GM13977 (cell line): ENCODE measurements at regions not wholly inside any gene's neighbourhood (a gene's known extent, or its start where the extent isn't known, plus 50 kb on each side); places are given as distances from the start of the nearest gene placed in this dataset.

Experiments
- DNase-seq: peaks from one replicate; pipeline ENCODE4 v3.0.0; 2012; ENCODE audit warnings: low spot score
- in situ Hi-C: fragments of 300-500 bp; cut with MboI; formaldehyde crosslinking; loops from one replicate; pipeline ENCODE4 v1.12.0; 2022; ENCODE audit warnings: low sequenced_read_pairs, low pct_unique_long_range_greater_than_20kb, mixed read lengths, inconsistent platforms; ENCODE audit not compliant: unreplicated experiment
- TF ChIP-seq, protein P1 (sequence below): IDR thresholded peaks from 2 replicates; pipeline ENCODE4 v1.5.1; 2012; ENCODE audit warnings: mild to moderate bottlenecking, control low read depth; ENCODE audit not compliant: insufficient read depth; ENCODE audit errors: extremely low read depth, missing control alignments

GRCh38 chr5:100186181-100186580 is 349.0 kb upstream of the FAM174A start:
- in situ Hi-C loops: no loop called here
- TF ChIP-seq, protein P1, sequence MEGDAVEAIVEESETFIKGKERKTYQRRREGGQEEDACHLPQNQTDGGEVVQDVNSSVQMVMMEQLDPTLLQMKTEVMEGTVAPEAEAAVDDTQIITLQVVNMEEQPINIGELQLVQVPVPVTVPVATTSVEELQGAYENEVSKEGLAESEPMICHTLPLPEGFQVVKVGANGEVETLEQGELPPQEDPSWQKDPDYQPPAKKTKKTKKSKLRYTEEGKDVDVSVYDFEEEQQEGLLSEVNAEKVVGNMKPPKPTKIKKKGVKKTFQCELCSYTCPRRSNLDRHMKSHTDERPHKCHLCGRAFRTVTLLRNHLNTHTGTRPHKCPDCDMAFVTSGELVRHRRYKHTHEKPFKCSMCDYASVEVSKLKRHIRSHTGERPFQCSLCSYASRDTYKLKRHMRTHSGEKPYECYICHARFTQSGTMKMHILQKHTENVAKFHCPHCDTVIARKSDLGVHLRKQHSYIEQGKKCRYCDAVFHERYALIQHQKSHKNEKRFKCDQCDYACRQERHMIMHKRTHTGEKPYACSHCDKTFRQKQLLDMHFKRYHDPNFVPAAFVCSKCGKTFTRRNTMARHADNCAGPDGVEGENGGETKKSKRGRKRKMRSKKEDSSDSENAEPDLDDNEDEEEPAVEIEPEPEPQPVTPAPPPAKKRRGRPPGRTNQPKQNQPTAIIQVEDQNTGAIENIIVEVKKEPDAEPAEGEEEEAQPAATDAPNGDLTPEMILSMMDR: no peak
- DNase-seq: no peak

DNA sequence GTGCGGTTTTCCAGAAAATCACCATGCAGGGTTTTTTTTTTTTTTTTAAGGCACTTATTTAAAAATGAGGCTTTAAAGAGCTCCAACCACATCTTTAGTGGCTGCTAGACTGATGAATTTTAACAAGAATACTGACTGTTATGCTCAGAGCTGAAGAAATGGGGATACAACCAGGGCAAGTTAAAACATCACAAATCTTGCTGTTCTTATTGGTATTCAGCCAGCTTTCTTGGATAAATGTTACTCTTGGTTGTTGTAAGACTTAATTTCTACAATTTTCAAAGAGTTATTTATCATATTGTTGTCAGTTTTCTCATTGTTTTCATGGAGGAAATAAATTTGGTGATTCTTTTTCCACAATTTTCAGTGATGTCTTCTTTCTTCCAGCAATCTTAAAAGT is 352.8 kb upstream of the FAM174A start:
- in situ Hi-C loops: no loop called here
- DNase-seq: no peak
- TF ChIP-seq, protein P1: no peak

GRCh38 chr5:100175346-100175745 is 359.8 kb upstream of the FAM174A start:
- DNase-seq: no peak
- in situ Hi-C loops: no loop called here
- TF ChIP-seq, protein P1: no peak

DNA sequence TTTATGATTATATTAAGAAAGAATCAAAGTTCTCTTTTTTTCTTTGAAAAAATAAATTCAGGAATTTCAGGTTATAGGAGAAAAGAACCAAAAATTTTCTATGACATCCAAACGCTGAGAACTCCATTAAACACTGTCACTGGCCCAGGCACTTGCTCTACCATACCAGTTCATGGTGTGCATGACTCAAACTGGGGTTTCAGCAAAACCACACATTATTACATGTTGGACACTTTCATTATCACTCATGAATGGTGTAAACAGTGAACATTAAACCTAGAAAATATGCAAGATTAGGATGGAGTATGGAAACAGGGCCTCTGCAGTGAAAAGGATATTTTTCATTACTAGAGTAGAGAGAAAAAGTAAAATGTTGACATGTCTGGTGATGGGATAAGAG is 369.9 kb upstream of the FAM174A start:
- in situ Hi-C loops: no loop called here
- TF ChIP-seq, protein P1: no peak
- DNase-seq: peak; percentile 7

- no peak for DNase-seq
- TF ChIP-seq, protein P1: no peak
These were observed 373.3 kb upstream of the FAM174A start for GRCh38 chr5:100161868-100162267.

DNA sequence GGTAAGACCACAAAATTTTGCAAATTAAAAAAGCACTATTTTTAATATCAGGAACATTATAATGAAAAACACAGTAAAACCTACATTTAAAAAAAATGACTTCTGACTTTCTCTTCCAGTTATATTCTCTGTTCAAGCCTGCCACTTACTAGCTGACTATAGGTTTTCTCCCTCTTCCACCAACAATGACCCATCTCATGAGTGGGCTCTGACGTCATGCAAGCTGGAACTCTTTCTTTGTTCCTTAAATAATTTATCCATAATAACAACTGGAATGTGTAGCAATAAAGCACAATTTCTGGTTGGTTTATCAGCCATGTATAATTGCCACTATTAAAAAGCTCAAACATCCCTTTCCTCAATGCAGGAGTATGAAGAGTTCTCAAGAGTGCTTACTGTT is 378.1 kb upstream of the FAM174A start:
- DNase-seq: no peak
- TF ChIP-seq, protein P1: no peak
- in situ Hi-C loops: no loop called here

More at GRCh38 chr5:100161868-100162267, 373.3 kb upstream of the FAM174A start:
- in situ Hi-C loops: no loop called here

GRCh38 chr5:100148239-100148638 is 386.9 kb upstream of the FAM174A start:
- in situ Hi-C loops: no loop called here
- no peak for DNase-seq
- TF ChIP-seq, protein P1: no peak
